ENCODE measurements at regions not wholly inside any gene's neighbourhood (a gene's known extent, or its start where the extent isn't known, plus 50 kb on each side); places are given as distances from the start of the nearest gene placed in this dataset.

DNA sequence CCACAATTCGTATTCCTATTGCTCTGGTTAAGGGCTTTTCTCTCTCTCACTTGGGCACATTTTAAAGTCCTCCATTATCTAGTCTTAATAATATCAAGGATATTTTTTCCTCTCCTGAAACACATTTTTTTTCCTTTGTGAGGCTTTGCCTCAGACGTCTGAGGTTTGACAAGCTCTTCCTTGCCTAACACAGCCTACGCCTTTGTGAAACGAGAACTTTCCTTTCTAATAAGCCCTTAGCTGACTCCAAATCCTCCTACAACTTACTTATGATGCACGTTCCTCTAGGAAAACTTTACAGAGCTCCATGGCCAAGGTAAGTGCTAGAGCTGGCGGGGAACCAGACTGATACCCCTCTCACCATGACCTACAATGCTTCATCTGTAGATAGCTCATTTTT, 841.5 kb downstream of the SOCS6 start:
- Histone ChIP-seq H3K27ac (ENCODE audit: low read depth, low read length) (no peak overlapping the region), H3K27me3 (ENCODE audit: insufficient read depth, low read length) (no peaks in the 10 kb centered on the region), H3K36me3 (ENCODE audit: insufficient read depth, low read length) (no peaks in the 10 kb centered on the region), H3K4me3 (ENCODE audit: low read length in 2 of 2) (no peak overlapping the region), H3K9me3 (ENCODE audit: control insufficient read depth in 1 of 2, low read length in 2 of 2) (no peaks in the 10 kb centered on the region), H3K4me1 (ENCODE audit: insufficient read depth, low read length) (no peaks in the 10 kb centered on the region)
- Mint-ChIP-seq H3K27me3 (no peaks in the 10 kb centered on the region), H3K36me3 (peaks cover 0 to 3% of the 10 kb centered on the region in 2 donors), H3K4me3 (no peak overlapping the region), H3K27ac (no peak overlapping the region), H3K4me1 (no peaks in the 10 kb centered on the region), H3K9me3 (peaks cover 2 to 14% (median 7%) of the 10 kb centered on the region in 8 donors)
- intact Hi-C loops (cut with micrococcal nuclease): no loop called here
- no peak for DNase-seq
- POLR2A ChIA-PET (ENCODE audit: partially characterized antibody): no interaction called here
- CTCF ChIA-PET (ENCODE audit: partially characterized antibody): no interaction called here

DNA sequence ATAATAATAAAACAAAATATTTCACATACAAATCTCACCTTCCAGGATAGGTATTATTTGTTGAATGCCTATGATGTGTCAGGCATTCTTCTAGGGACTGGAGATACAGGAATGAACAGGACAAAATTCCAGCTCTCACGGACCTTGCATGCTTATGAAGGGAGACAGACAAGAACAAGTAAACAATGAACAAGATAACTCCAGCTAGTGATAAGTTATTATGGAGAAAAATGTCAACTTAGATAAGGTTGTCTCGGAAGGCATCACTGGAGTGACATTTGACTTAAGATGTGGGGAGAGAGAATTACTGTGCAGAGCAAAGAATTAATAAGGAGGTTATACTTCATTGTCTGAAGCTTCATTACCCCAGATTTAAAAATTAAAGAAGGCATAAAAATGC, 836.7 kb downstream of the SOCS6 start:
- no peaks in the 10 kb centered on the region for H3K27me3 ChIP-seq (ENCODE audit: insufficient read depth, low read length)
- no peak overlapping the region for H3K4me3 Mint-ChIP-seq
- no peak overlapping the region for H3K27ac Mint-ChIP-seq
- ChIA-PET CTCF (ENCODE audit: partially characterized antibody) (no interaction called here), POLR2A (ENCODE audit: partially characterized antibody) (no interaction called here)
- H3K27ac ChIP-seq (ENCODE audit: low read depth, low read length): no peak overlapping the region
- no peaks in the 10 kb centered on the region for H3K4me1 Mint-ChIP-seq
- no peaks in the 10 kb centered on the region for H3K9me3 ChIP-seq (ENCODE audit: control insufficient read depth in 1 of 2, low read length in 2 of 2)
- no peak overlapping the region for H3K4me3 ChIP-seq (ENCODE audit: low read length in 2 of 2)
- no peaks in the 10 kb centered on the region for H3K4me1 ChIP-seq (ENCODE audit: insufficient read depth, low read length)
- H3K9me3 Mint-ChIP-seq: peaks cover 0 to 29% (median 16%) of the 10 kb centered on the region in 8 donors
- H3K27me3 Mint-ChIP-seq: no peaks in the 10 kb centered on the region
- no peaks in the 10 kb centered on the region for H3K36me3 ChIP-seq (ENCODE audit: insufficient read depth, low read length)
- H3K36me3 Mint-ChIP-seq: no peaks in the 10 kb centered on the region
- no peak for DNase-seq
- intact Hi-C loops (cut with micrococcal nuclease): no loop called here

DNA sequence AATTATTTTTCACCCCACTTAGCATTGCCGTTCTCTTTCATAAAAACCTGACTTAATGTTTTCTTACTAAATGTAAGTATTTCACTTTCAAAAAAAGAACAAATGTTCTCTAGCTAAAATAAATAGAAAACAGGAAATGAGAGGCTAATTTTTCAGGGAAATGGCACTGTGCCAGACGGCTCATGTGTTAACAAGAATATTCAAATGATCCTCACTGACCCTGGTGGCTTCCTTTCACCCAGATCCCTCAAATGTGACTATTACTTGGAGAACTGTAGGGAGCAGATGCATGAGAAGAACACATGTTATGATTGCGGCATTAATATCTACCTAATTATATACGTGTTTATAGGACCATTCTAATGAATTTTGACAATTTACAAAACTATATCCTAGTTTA, 827.7 kb downstream of the SOCS6 start:
- ChIA-PET CTCF (ENCODE audit: partially characterized antibody) (no interaction called here), POLR2A (ENCODE audit: partially characterized antibody) (no interaction called here)
- no peak overlapping the region for H3K27ac Mint-ChIP-seq

GRCh38 chr18:71115261-71115660, 826.4 kb downstream of the SOCS6 start:
- Mint-ChIP-seq H3K9me3 (peaks cover 0 to 5% (median 1%) of the 10 kb centered on the region in 8 donors), H3K4me1 (no peaks in the 10 kb centered on the region), H3K36me3 (no peaks in the 10 kb centered on the region), H3K4me3 (no peak overlapping the region), H3K27me3 (no peaks in the 10 kb centered on the region), H3K27ac (no peak overlapping the region)
- no peak overlapping the region for H3K27ac ChIP-seq (ENCODE audit: low read depth, low read length)
- ChIA-PET CTCF (ENCODE audit: partially characterized antibody) (no interaction called here), POLR2A (ENCODE audit: partially characterized antibody) (no interaction called here)
- H3K4me3 ChIP-seq (ENCODE audit: low read length in 2 of 2): no peak overlapping the region
- DNase-seq: no peak
- no peaks in the 10 kb centered on the region for H3K27me3 ChIP-seq (ENCODE audit: insufficient read depth, low read length)
- no peaks in the 10 kb centered on the region for H3K9me3 ChIP-seq (ENCODE audit: control insufficient read depth in 1 of 2, low read length in 2 of 2)
- H3K4me1 ChIP-seq (ENCODE audit: insufficient read depth, low read length): no peaks in the 10 kb centered on the region
- H3K36me3 ChIP-seq (ENCODE audit: insufficient read depth, low read length): no peaks in the 10 kb centered on the region
- intact Hi-C loops (cut with micrococcal nuclease): no loop called here

More for the DNA sequence above, 827.7 kb downstream of the SOCS6 start:
- H3K4me3 Mint-ChIP-seq: no peak overlapping the region
- no peaks in the 10 kb centered on the region for H3K9me3 ChIP-seq (ENCODE audit: control insufficient read depth in 1 of 2, low read length in 2 of 2)
- H3K27me3 ChIP-seq (ENCODE audit: insufficient read depth, low read length): no peaks in the 10 kb centered on the region
- H3K4me3 ChIP-seq (ENCODE audit: low read length in 2 of 2): no peak overlapping the region
- no peaks in the 10 kb centered on the region for H3K36me3 Mint-ChIP-seq
- DNase-seq: no peak
- H3K9me3 Mint-ChIP-seq: peaks cover 0 to 17% (median 5%) of the 10 kb centered on the region in 8 donors
- H3K4me1 ChIP-seq (ENCODE audit: insufficient read depth, low read length): no peaks in the 10 kb centered on the region
- no peaks in the 10 kb centered on the region for H3K36me3 ChIP-seq (ENCODE audit: insufficient read depth, low read length)
- no peaks in the 10 kb centered on the region for H3K4me1 Mint-ChIP-seq
- intact Hi-C loops (cut with micrococcal nuclease): no loop called here
- H3K27ac ChIP-seq (ENCODE audit: low read depth, low read length): no peak overlapping the region
- H3K27me3 Mint-ChIP-seq: no peaks in the 10 kb centered on the region

DNA sequence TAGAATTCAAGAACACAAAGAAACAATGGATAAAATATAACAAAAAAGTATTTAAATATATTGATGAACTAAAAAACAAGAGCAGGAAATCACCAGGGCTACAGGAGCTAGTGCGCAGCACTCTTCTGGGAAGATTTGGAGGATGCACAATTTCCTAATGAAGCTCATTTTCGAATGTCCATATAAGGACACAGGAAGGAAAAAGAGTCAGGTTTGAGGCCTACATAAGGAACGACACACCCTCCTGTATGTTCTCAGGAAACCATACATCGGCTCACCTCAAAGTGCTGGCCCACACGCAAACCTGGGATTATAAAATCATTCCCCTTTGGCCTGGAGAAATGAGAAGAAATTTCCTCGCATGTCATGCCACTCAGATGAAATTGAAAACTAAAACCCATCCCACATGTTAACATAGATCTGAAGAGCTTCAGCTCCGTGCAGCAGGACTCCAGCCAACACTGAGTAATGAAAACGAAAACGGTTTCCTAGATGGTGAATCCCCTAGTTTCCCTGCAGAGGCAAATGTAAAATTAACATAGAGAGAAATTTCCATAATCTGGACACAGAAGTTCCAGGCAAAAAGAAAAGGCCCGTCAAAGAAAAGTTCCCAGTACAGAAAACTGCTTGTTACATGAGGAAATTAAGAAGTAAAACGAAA, 825.8 kb downstream of the SOCS6 start:
- peak overlapping the region in 1 of 7 donors; percentile 56 for H3K27ac Mint-ChIP-seq
- DNase-seq: no peak
- no peaks in the 10 kb centered on the region for H3K36me3 Mint-ChIP-seq
- H3K4me1 Mint-ChIP-seq: no peaks in the 10 kb centered on the region
- POLR2A ChIA-PET (ENCODE audit: partially characterized antibody): no interaction called here
- intact Hi-C loops (cut with micrococcal nuclease): no loop called here
- H3K27me3 Mint-ChIP-seq: no peaks in the 10 kb centered on the region
- H3K36me3 ChIP-seq (ENCODE audit: insufficient read depth, low read length): no peaks in the 10 kb centered on the region
- H3K4me1 ChIP-seq (ENCODE audit: insufficient read depth, low read length): no peaks in the 10 kb centered on the region
- no peak overlapping the region for H3K27ac ChIP-seq (ENCODE audit: low read depth, low read length)
- H3K9me3 Mint-ChIP-seq: peaks cover 0 to 4% (median 1%) of the 10 kb centered on the region in 8 donors
- no peak overlapping the region for H3K4me3 Mint-ChIP-seq
- CTCF ChIA-PET (ENCODE audit: partially characterized antibody): no interaction called here
- no peaks in the 10 kb centered on the region for H3K27me3 ChIP-seq (ENCODE audit: insufficient read depth, low read length)
- no peaks in the 10 kb centered on the region for H3K9me3 ChIP-seq (ENCODE audit: control insufficient read depth in 1 of 2, low read length in 2 of 2)
- no peak overlapping the region for H3K4me3 ChIP-seq (ENCODE audit: low read length in 2 of 2)

- Histone ChIP-seq H3K4me3 (ENCODE audit: low read length in 2 of 2) (no peak overlapping the region), H3K9me3 (ENCODE audit: control insufficient read depth in 1 of 2, low read length in 2 of 2) (no peaks in the 10 kb centered on the region), H3K4me1 (ENCODE audit: insufficient read depth, low read length) (no peaks in the 10 kb centered on the region), H3K27me3 (ENCODE audit: insufficient read depth, low read length) (no peaks in the 10 kb centered on the region), H3K27ac (ENCODE audit: low read depth, low read length) (no peak overlapping the region), H3K36me3 (ENCODE audit: insufficient read depth, low read length) (no peaks in the 10 kb centered on the region)
- POLR2A ChIA-PET (ENCODE audit: partially characterized antibody): no interaction called here
- H3K4me1 Mint-ChIP-seq: no peaks in the 10 kb centered on the region
- no peaks in the 10 kb centered on the region for H3K27me3 Mint-ChIP-seq
- H3K36me3 Mint-ChIP-seq: no peaks in the 10 kb centered on the region
- no peak for DNase-seq
- CTCF ChIA-PET (ENCODE audit: partially characterized antibody): no interaction called here
- no peak overlapping the region for H3K4me3 Mint-ChIP-seq
- no peak overlapping the region for H3K27ac Mint-ChIP-seq
- H3K9me3 Mint-ChIP-seq: peaks cover 0 to 2% (median 0%) of the 10 kb centered on the region in 8 donors
- intact Hi-C loops (cut with micrococcal nuclease): no loop called here
Observed at GRCh38 chr18:71107244-71107643, 818.4 kb downstream of the SOCS6 start.

DNA sequence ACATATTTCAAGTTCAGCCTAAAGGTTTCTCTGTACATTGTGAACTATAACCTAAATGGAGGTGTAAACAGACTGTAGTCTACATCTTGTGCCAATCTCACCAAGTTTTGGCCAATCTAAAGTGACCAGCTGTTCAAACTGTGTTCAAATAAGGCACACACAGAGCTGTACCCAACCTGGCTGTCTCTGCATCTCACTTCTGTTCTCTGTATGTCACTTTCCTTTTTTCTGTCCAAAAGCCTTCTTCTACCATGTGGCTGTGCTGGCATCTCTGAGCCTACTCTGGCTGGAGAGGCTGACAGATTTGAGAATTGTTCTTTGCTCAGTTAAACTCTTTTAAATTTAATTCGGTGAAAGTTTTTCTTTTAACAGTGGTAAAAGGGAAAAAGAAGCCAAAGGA, 817.9 kb downstream of the SOCS6 start:
- H3K4me1 Mint-ChIP-seq: no peaks in the 10 kb centered on the region
- no peaks in the 10 kb centered on the region for H3K27me3 Mint-ChIP-seq
- Histone ChIP-seq H3K9me3 (ENCODE audit: control insufficient read depth in 1 of 2, low read length in 2 of 2) (no peaks in the 10 kb centered on the region), H3K27ac (ENCODE audit: low read depth, low read length) (no peak overlapping the region), H3K4me3 (ENCODE audit: low read length in 2 of 2) (no peak overlapping the region), H3K27me3 (ENCODE audit: insufficient read depth, low read length) (no peaks in the 10 kb centered on the region), H3K36me3 (ENCODE audit: insufficient read depth, low read length) (no peaks in the 10 kb centered on the region), H3K4me1 (ENCODE audit: insufficient read depth, low read length) (no peaks in the 10 kb centered on the region)
- DNase-seq: no peak
- H3K36me3 Mint-ChIP-seq: no peaks in the 10 kb centered on the region
- no peak overlapping the region for H3K4me3 Mint-ChIP-seq
- CTCF ChIA-PET (ENCODE audit: partially characterized antibody): no interaction called here
- H3K27ac Mint-ChIP-seq: no peak overlapping the region
- H3K9me3 Mint-ChIP-seq: peaks cover 0 to 2% (median 0%) of the 10 kb centered on the region in 8 donors
- POLR2A ChIA-PET (ENCODE audit: partially characterized antibody): no interaction called here
- intact Hi-C loops (cut with micrococcal nuclease): no loop called here
